CD4-positive, alpha-beta memory T cell (primary cell): ENCODE measurements at regions not wholly inside any gene's neighbourhood (a gene's known extent, or its start where the extent isn't known, plus 50 kb on each side); places are given as distances from the start of the nearest gene placed in this dataset.
"Not testable (repeated sequence)": the region's sequence is repeated elsewhere in the genome, so short reads cannot be mapped to it uniquely, and the experiment has no call there.

Experiments used
- CTCF ChIA-PET: fragments of 350-600 bp; sonication (Branson Sonifier 250); formaldehyde crosslinking; loops from one replicate; lab custom pipeline; 2021; ENCODE audit warnings: inconsistent platforms; ENCODE audit not compliant: partially characterized antibody; lab: Charles Lee
- POLR2A ChIA-PET: fragments of 350-600 bp; sonication (Branson Sonifier 250); formaldehyde crosslinking; loops from one replicate; lab custom pipeline; 2021; ENCODE audit not compliant: partially characterized antibody; lab: Charles Lee
- DNase-seq, 5 donors: peaks; one replicate each; pipeline versions ENCODE4 v3.0.0 to v3.0.0-alpha.2; 2020 to 2022; ENCODE audit warnings: mixed read lengths in 1 of 5
- H3K27ac ChIP-seq: one replicate; pipeline ENCODE4 v1.7.0; 2013; ENCODE audit warnings: low read depth, low read length
- H3K27me3 ChIP-seq: 2 replicates; pipeline ENCODE4 v1.7.0; 2013; ENCODE audit warnings: mild to moderate bottlenecking, low read length, moderate library complexity; ENCODE audit not compliant: insufficient read depth
- H3K36me3 ChIP-seq: 2 replicates; pipeline ENCODE4 v1.7.0; 2013; ENCODE audit warnings: mild to moderate bottlenecking, low read length, moderate library complexity; ENCODE audit not compliant: insufficient read depth
- H3K4me1 ChIP-seq: 2 replicates; pipeline ENCODE4 v1.7.0; 2013; ENCODE audit warnings: mild to moderate bottlenecking, low read length, moderate library complexity; ENCODE audit not compliant: insufficient read depth
- H3K4me3 ChIP-seq, 2 donors: one replicate each; pipeline ENCODE4 v1.7.0; 2013; ENCODE audit warnings: low read length in 2 of 2, mild to moderate bottlenecking in 1 of 2
- H3K9me3 ChIP-seq, 2 donors: one replicate each; pipeline ENCODE4 v1.7.0; 2013; ENCODE audit warnings: low read length in 2 of 2, control low read depth in 1 of 2; ENCODE audit not compliant: control insufficient read depth in 1 of 2
- H3K27ac Mint-ChIP-seq, 7 donors: one replicate each; pipeline ENCODE4 v1.8.0; 2020 to 2021; ENCODE audit warnings: mixed read lengths in 7 of 7, mild to moderate bottlenecking in 6 of 7, inconsistent platforms in 3 of 7, moderate library complexity in 3 of 7
- H3K27me3 Mint-ChIP-seq, 2 donors: one replicate each; pipeline ENCODE4 v1.8.0; 2020 to 2021; ENCODE audit warnings: mixed read lengths in 2 of 2
- H3K36me3 Mint-ChIP-seq, 2 donors: one replicate each; pipeline ENCODE4 v1.8.0; 2020 to 2021; ENCODE audit warnings: mixed read lengths in 2 of 2, inconsistent platforms in 1 of 2, mild to moderate bottlenecking in 1 of 2
- H3K4me1 Mint-ChIP-seq, 4 donors: one replicate each; pipeline ENCODE4 v1.8.0; 2020 to 2021; ENCODE audit warnings: mixed read lengths in 4 of 4, mild to moderate bottlenecking in 1 of 4
- H3K4me3 Mint-ChIP-seq, 8 donors: one replicate each; pipeline ENCODE4 v1.8.0; 2020 to 2021; ENCODE audit warnings: mixed read lengths in 8 of 8, mild to moderate bottlenecking in 7 of 8, moderate library complexity in 6 of 8, inconsistent platforms in 3 of 8
- H3K9me3 Mint-ChIP-seq, 8 donors: one replicate each; pipeline ENCODE4 v1.8.0; 2020 to 2021; ENCODE audit warnings: mixed read lengths in 8 of 8, mild to moderate bottlenecking in 5 of 8, inconsistent platforms in 3 of 8, moderate library complexity in 1 of 8
- intact Hi-C: fragments of 100-400 bp; cut with micrococcal nuclease; formaldehyde crosslinking; loops from one replicate; pipeline ENCODE4 v1.15.1; 2023

- DNase-seq = no peak
- POLR2A ChIA-PET = no interaction called here
- no peak overlapping the region for H3K4me3 ChIP-seq
These were observed 1434.5 kb downstream of the KCNT2 start for GRCh38 chr1:195173753-195174152.

GRCh38 chr1:195159795-195160194 lies 1448.4 kb downstream of the KCNT2 start:
- CTCF ChIA-PET = not testable (repeated sequence)

More at GRCh38 chr1:195173753-195174152, 1434.5 kb downstream of the KCNT2 start:
- no peaks in the 10 kb centered on the region for H3K4me1 ChIP-seq
- H3K4me3 Mint-ChIP-seq = no peak overlapping the region
- H3K36me3 Mint-ChIP-seq = no peaks in the 10 kb centered on the region
- no peak overlapping the region for H3K27ac ChIP-seq
- CTCF ChIA-PET = no interaction called here
- H3K9me3 Mint-ChIP-seq = peaks cover 0 to 2% (median 0%) of the 10 kb centered on the region in 8 donors
- H3K27ac Mint-ChIP-seq = peak overlapping the region in 1 of 7 donors; percentile 19
- H3K27me3 ChIP-seq = no peaks in the 10 kb centered on the region
- no peaks in the 10 kb centered on the region for H3K27me3 Mint-ChIP-seq
- intact Hi-C loops = no loop called here
- H3K4me1 Mint-ChIP-seq = no peaks in the 10 kb centered on the region
- H3K9me3 ChIP-seq = no peaks in the 10 kb centered on the region
- no peaks in the 10 kb centered on the region for H3K36me3 ChIP-seq

GRCh38 chr1:195158091-195158490 lies 1450.1 kb downstream of the KCNT2 start:
- no peak overlapping the region for H3K27ac ChIP-seq
- no peak for DNase-seq
- Mint-ChIP-seq H3K36me3 (no peaks in the 10 kb centered on the region), H3K4me3 (no peak overlapping the region), H3K9me3 (no peaks in the 10 kb centered on the region), H3K27me3 (no peaks in the 10 kb centered on the region), H3K27ac (no peak overlapping the region), H3K4me1 (peaks cover 0 to 4% (median under 1%) of the 10 kb centered on the region in 4 donors)
- no peaks in the 10 kb centered on the region for H3K9me3 ChIP-seq
- ChIA-PET CTCF (no interaction called here), POLR2A (no interaction called here)
- intact Hi-C loops = no loop called here
- no peak overlapping the region for H3K4me3 ChIP-seq
- H3K27me3 ChIP-seq = no peaks in the 10 kb centered on the region
- no peaks in the 10 kb centered on the region for H3K36me3 ChIP-seq
- H3K4me1 ChIP-seq = no peaks in the 10 kb centered on the region

More at GRCh38 chr1:195159795-195160194, 1448.4 kb downstream of the KCNT2 start:
- H3K4me1 Mint-ChIP-seq, H3K36me3 ChIP-seq, POLR2A ChIA-PET, H3K27ac Mint-ChIP-seq, H3K36me3 Mint-ChIP-seq, intact Hi-C loops, H3K4me1 ChIP-seq, H3K9me3 ChIP-seq, H3K27ac ChIP-seq, H3K27me3 Mint-ChIP-seq, H3K4me3 ChIP-seq, H3K9me3 Mint-ChIP-seq, H3K27me3 ChIP-seq, H3K4me3 Mint-ChIP-seq, DNase-seq: not testable (repeated sequence)

- ChIA-PET POLR2A (no interaction called here), CTCF (no interaction called here)
- Histone ChIP-seq H3K4me3 (no peak overlapping the region), H3K9me3 (no peaks in the 10 kb centered on the region), H3K36me3 (no peaks in the 10 kb centered on the region), H3K4me1 (no peaks in the 10 kb centered on the region), H3K27me3 (no peaks in the 10 kb centered on the region), H3K27ac (no peak overlapping the region)
- Mint-ChIP-seq H3K27me3 (no peaks in the 10 kb centered on the region), H3K4me3 (no peak overlapping the region), H3K36me3 (no peaks in the 10 kb centered on the region), H3K27ac (no peak overlapping the region), H3K9me3 (no peaks in the 10 kb centered on the region), H3K4me1 (no peaks in the 10 kb centered on the region)
- DNase-seq = no peak
- intact Hi-C loops = no loop called here
These were observed 1455.1 kb downstream of the KCNT2 start for GRCh38 chr1:195153107-195153506.

GRCh38 chr1:195150768-195151167 lies 1457.5 kb downstream of the KCNT2 start:
- ChIA-PET POLR2A (no interaction called here), CTCF (no interaction called here)
- Histone ChIP-seq H3K4me3 (no peak overlapping the region), H3K27me3 (no peaks in the 10 kb centered on the region), H3K27ac (no peak overlapping the region), H3K9me3 (no peaks in the 10 kb centered on the region), H3K4me1 (no peaks in the 10 kb centered on the region), H3K36me3 (no peaks in the 10 kb centered on the region)
- Mint-ChIP-seq H3K27ac (no peak overlapping the region), H3K4me3 (no peak overlapping the region), H3K27me3 (no peaks in the 10 kb centered on the region), H3K4me1 (no peaks in the 10 kb centered on the region), H3K36me3 (no peaks in the 10 kb centered on the region), H3K9me3 (no peaks in the 10 kb centered on the region)
- intact Hi-C loops = no loop called here
- DNase-seq = no peak

GRCh38 chr1:195141294-195141693 lies 1466.9 kb downstream of the KCNT2 start:
- no peak overlapping the region for H3K27ac Mint-ChIP-seq
- no peaks in the 10 kb centered on the region for H3K27me3 ChIP-seq
- no peaks in the 10 kb centered on the region for H3K4me1 ChIP-seq
- peaks cover 0 to 21% (median 8%) of the 10 kb centered on the region in 8 donors for H3K9me3 Mint-ChIP-seq
- no peak overlapping the region for H3K4me3 Mint-ChIP-seq
- ChIA-PET POLR2A (no interaction called here), CTCF (no interaction called here)
- no peaks in the 10 kb centered on the region for H3K36me3 ChIP-seq
- H3K9me3 ChIP-seq = no peaks in the 10 kb centered on the region
- H3K27ac ChIP-seq = no peak overlapping the region
- H3K4me3 ChIP-seq = no peak overlapping the region
- H3K4me1 Mint-ChIP-seq = no peaks in the 10 kb centered on the region
- intact Hi-C loops = no loop called here
- no peaks in the 10 kb centered on the region for H3K36me3 Mint-ChIP-seq
- DNase-seq = peak in 1 of 5 donors; percentile 1
- no peaks in the 10 kb centered on the region for H3K27me3 Mint-ChIP-seq

- Histone ChIP-seq H3K36me3 (no peaks in the 10 kb centered on the region), H3K9me3 (no peaks in the 10 kb centered on the region), H3K27ac (no peak overlapping the region), H3K27me3 (no peaks in the 10 kb centered on the region), H3K4me1 (no peaks in the 10 kb centered on the region), H3K4me3 (no peak overlapping the region)
- Mint-ChIP-seq H3K9me3 (no peaks in the 10 kb centered on the region), H3K4me1 (no peaks in the 10 kb centered on the region), H3K4me3 (no peak overlapping the region), H3K27me3 (no peaks in the 10 kb centered on the region), H3K27ac (no peak overlapping the region), H3K36me3 (no peaks in the 10 kb centered on the region)
- CTCF ChIA-PET = no interaction called here
- intact Hi-C loops = no loop called here
- POLR2A ChIA-PET = no interaction called here
- no peak for DNase-seq
These were observed 1477.6 kb downstream of the KCNT2 start for GRCh38 chr1:195130598-195130997.

- DNase-seq = no peak
- no peaks in the 10 kb centered on the region for H3K27me3 ChIP-seq
- Mint-ChIP-seq H3K4me3 (no peak overlapping the region), H3K27ac (no peak overlapping the region), H3K9me3 (no peaks in the 10 kb centered on the region), H3K4me1 (no peaks in the 10 kb centered on the region), H3K27me3 (no peaks in the 10 kb centered on the region), H3K36me3 (no peaks in the 10 kb centered on the region)
- no peak overlapping the region for H3K27ac ChIP-seq
- intact Hi-C loops = no loop called here
- POLR2A ChIA-PET = no interaction called here
- H3K9me3 ChIP-seq = no peaks in the 10 kb centered on the region
- H3K4me3 ChIP-seq = no peak overlapping the region
- H3K4me1 ChIP-seq = no peaks in the 10 kb centered on the region
- no peaks in the 10 kb centered on the region for H3K36me3 ChIP-seq
- CTCF ChIA-PET = no interaction called here
These were observed 1485.7 kb downstream of the KCNT2 start for GRCh38 chr1:195122497-195122896.
